TTC549 (cell line): ENCODE measurements at regions not wholly inside any gene's neighbourhood (a gene's known extent, or its start where the extent isn't known, plus 50 kb on each side); places are given as distances from the start of the nearest gene placed in this dataset.
"Not testable (repeated sequence)": the region's sequence is repeated elsewhere in the genome, so short reads cannot be mapped to it uniquely, and the experiment has no call there.

Source experiments
- FAIRE-seq: peaks from 2 replicates; lab custom pipeline; 2012; peaks lifted over from hg19 to GRCh38; lab: Jason Lieb, UNC

GRCh38 chr5:86979811-86980411 lies 287.8 kb upstream of the RASA1 start:
- no peak for FAIRE-seq

- FAIRE-seq = no peak
Measured at GRCh38 chr5:86981898-86982297, 285.8 kb upstream of the RASA1 start.

- FAIRE-seq = no peak
Measured at GRCh38 chr5:86983208-86983607, 284.5 kb upstream of the RASA1 start.

- no peak for FAIRE-seq
Measured at GRCh38 chr5:86986837-86987236, 280.8 kb upstream of the RASA1 start.

GRCh38 chr5:86997516-86997915 lies 270.2 kb upstream of the RASA1 start:
- no peak for FAIRE-seq

- FAIRE-seq = no peak
Measured at GRCh38 chr5:86999951-87000350, 267.7 kb upstream of the RASA1 start.

- no peak for FAIRE-seq
Measured at GRCh38 chr5:87002485-87002884, 265.2 kb upstream of the RASA1 start.

- FAIRE-seq = no peak
Measured at GRCh38 chr5:87004101-87004500, 263.6 kb upstream of the RASA1 start.

- FAIRE-seq = no peak
Measured at GRCh38 chr5:87007737-87008136, 259.9 kb upstream of the RASA1 start.

- no peak for FAIRE-seq
Measured at GRCh38 chr5:87008751-87009560, 258.7 kb upstream of the RASA1 start.

GRCh38 chr5:87010736-87011135 lies 256.9 kb upstream of the RASA1 start:
- no peak for FAIRE-seq

GRCh38 chr5:87015901-87016300 lies 251.8 kb upstream of the RASA1 start:
- FAIRE-seq = no peak

GRCh38 chr5:87020099-87020934 lies 247.4 kb upstream of the RASA1 start:
- FAIRE-seq = no peak

GRCh38 chr5:87022415-87022814 lies 245.3 kb upstream of the RASA1 start:
- no peak for FAIRE-seq

- FAIRE-seq = no peak
Measured at GRCh38 chr5:87027570-87027969, 240.1 kb upstream of the RASA1 start.

GRCh38 chr5:87029951-87030350 lies 237.7 kb upstream of the RASA1 start:
- no peak for FAIRE-seq

GRCh38 chr5:87030699-87031098 lies 237.0 kb upstream of the RASA1 start:
- FAIRE-seq = no peak

- no peak for FAIRE-seq
Measured at GRCh38 chr5:87034557-87034956, 233.1 kb upstream of the RASA1 start.

- no peak for FAIRE-seq
Measured at GRCh38 chr5:87042554-87042953, 225.1 kb upstream of the RASA1 start.

GRCh38 chr5:87048156-87048555 lies 219.5 kb upstream of the RASA1 start:
- no peak for FAIRE-seq

GRCh38 chr5:87049012-87049411 lies 218.7 kb upstream of the RASA1 start:
- FAIRE-seq = not testable (repeated sequence)

GRCh38 chr5:87051502-87052113 lies 216.1 kb upstream of the RASA1 start:
- FAIRE-seq = no peak

GRCh38 chr5:87053146-87053545 lies 214.5 kb upstream of the RASA1 start:
- no peak for FAIRE-seq
